CD4-positive, alpha-beta T cell treated with Interleukin-17A for 4 hours (primary cell): ENCODE measurements at regions not wholly inside any gene's neighbourhood (a gene's known extent, or its start where the extent isn't known, plus 50 kb on each side); places are given as distances from the start of the nearest gene placed in this dataset.
"Not testable (repeated sequence)": the region's sequence is repeated elsewhere in the genome, so short reads cannot be mapped to it uniquely, and the experiment has no call there.

Experiments
- DNase-seq: peaks from one replicate; pipeline ENCODE4 v3.0.0-alpha.2; 2020; ENCODE audit warnings: mixed read lengths

DNA sequence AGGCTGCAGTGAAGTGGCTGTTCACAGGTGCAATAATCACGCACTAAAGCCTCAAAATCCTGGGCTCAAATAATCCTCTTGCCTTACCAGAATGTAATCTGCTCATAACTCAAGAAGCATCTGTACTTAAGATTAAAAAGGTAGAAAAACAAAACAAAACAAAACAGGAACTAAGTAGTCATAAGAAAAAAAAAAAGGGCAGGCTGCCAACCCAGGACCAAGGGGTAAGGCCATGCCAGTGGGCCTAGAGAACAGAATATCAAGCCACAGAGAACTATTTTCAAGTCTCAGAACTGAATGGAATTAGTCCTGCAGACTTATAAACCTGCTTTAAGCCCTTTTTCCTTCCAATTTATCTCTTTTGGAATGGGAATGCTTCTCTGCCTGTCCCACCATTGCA lies 64.8 kb upstream of the TBC1D3K start:
- no peak for DNase-seq

GRCh38 chr17:37858391-37858790 lies 65.8 kb upstream of the TBC1D3K start:
- DNase-seq: not testable (repeated sequence)

- no peak for DNase-seq
Measured at GRCh38 chr17:37856245-37856644, 68.0 kb upstream of the TBC1D3K start.

DNA sequence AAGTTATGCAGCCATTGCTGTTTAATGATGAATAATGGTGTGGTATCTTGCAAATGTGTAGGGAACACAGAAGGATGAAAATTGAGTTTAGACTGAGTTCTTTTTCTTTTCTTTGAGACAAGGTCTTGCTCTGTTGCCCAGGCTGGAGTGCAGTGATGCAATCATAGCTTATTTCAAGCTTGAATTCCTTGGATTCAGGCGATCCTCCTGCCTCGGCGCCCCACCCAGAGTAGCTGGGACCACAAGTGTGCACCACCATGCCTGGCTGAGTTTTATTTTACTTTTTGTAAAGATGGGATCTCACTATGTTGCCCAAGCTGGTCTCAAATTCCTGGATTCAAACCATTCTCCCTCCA lies 74.6 kb upstream of the TBC1D3K start:
- no peak for DNase-seq

DNA sequence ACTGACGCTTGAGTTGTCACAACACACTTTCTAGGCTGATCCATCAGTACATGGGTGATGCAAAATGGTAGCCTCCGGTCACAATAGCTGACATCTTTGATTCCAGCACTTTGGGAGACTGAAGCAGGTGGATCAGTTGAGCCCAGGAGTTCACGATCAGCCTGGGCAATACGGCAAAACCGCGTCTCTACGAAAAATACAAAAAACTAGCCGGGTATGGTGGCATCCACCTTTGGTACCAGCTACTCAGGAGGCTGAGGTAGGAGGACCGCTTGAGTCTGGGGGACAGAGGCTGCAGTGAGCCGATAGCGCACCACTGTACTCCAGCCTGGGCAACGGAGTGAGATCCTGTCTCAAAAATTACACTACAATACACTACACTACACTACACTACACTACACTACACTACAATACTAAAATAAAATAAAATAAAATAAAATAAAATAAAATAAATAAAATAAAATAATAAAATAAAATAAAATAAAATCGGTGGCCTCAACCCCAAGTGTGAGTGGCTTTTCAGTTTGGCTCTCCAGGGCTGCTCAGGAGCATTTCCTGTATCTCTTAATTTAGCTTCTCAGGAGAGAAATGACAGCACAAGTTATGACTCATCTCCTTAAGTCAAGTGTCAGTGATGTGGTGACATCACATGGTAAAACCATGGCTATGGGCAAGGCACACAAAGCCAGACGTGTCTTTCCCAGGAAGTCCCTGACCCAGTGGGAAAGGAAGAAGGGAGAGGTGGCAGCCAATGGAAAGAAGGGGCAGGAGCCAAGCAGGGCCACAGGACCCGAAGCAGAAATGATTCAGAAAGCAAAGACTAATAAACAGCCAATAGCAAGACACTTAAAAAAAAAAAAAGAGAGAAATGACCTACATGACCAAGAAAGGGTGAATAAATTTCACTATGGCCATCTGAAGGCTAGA lies 75.3 kb upstream of the TBC1D3K start:
- no peak for DNase-seq

- no peak for DNase-seq
Measured at GRCh38 chr17:37847811-37848331, 76.3 kb upstream of the TBC1D3K start.

GRCh38 chr17:37847102-37847501 lies 77.1 kb upstream of the TBC1D3K start:
- no peak for DNase-seq

DNA sequence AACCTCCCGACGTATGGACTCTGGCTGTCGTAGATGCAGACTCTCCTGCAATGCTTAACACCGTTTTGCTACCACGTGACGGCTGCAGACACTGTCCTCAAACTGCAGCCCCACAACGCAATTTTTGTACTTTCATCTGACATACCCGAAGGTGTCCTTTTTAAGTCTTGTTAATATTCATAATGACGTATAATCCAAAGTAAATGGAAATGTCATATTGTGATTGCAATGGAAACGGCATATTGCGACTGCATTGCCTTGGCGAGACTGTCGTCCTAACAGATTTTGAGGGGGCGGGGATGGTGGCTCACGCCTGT lies 79.3 kb upstream of the TBC1D3K start:
- no peak for DNase-seq

- peak; percentile 56 for DNase-seq
Measured at GRCh38 chr17:37844158-37844976, 79.8 kb upstream of the TBC1D3K start.

DNA sequence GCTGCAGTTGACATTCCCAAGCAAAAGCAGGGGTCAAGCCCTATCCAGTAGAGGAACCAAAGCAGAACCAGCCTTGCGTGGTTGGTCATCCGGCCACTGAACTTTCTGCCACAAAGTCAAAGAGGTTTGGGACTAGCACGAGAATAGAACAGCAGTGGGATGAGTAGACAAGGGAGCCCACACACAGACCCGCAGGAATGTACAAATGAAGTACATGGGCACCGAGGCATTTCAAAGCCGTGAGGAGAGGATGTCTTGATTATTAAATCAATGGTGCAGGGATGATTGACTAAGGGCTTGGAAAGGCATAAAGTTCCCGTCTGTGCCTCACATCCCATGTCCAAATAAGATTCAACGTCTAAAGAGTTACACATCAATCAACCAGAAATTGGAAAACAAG lies 81.8 kb upstream of the TBC1D3K start:
- no peak for DNase-seq

DNA sequence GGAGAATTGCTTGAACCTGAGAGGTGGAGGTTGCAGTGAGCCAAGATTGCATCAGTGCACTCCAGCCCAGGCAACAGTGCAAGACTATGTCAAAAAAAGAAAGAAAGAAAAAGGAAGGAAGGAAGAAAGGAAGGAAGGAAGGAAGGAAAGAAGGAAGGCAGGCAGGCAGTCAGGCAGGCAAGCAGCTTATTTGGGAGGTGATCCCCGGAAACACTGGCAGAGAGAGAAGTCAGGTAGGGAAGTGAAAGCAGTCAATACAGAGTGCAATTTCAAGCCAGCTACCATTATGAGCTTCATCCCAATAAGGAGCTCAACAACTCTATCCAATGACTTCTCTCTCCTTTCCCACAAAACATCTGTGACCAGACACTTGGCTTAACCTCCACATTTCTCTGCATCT lies 83.0 kb upstream of the TBC1D3K start:
- DNase-seq: no peak

GRCh38 chr17:37840576-37840975 lies 83.6 kb upstream of the TBC1D3K start:
- no peak for DNase-seq

GRCh38 chr17:37839196-37839978 lies 84.8 kb upstream of the TBC1D3K start:
- no peak for DNase-seq

- no peak for DNase-seq
Measured at GRCh38 chr17:37838276-37838675, 85.9 kb upstream of the TBC1D3K start.

DNA sequence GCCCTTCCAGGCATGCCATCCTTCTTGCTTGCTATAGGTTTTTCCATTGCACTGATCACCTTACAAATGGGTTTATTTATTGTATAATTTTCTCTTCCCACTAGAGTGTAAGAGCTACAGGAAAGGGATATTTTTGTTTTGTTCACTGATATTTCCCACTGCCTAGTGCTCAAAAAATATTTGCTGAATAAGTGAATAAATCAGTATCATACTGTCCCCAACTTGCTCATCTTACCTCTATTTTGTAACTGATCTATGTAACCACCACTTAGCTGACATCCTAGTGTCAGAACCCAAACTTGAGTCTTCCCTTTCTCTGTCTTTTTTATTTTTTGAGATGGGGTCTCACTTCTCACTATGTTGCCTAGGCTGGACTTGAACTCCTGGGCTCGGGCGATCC lies 87.6 kb upstream of the TBC1D3K start:
- no peak for DNase-seq

DNA sequence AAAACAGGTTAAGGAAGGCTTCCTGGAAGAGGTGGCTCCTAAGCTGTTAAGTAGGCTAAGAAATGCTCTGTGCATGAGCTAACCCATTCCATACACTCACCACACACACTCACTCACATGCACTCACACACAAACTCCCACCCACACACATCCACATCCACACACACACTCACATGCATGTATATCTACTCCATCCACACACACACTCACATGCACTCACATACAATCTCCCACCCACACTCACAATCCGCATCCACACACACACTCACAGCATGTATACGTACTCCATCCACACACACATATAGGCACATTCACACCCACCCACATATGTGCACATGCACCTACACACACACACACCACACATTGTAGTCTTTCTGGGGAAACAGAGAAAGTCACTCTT lies 89.3 kb upstream of the HNF1B start:
- DNase-seq: no peak

GRCh38 chr17:37833237-37833859 lies 88.5 kb upstream of the HNF1B start:
- DNase-seq: no peak

GRCh38 chr17:37831986-37832385 lies 87.1 kb upstream of the HNF1B start:
- no peak for DNase-seq

- no peak for DNase-seq
Measured at GRCh38 chr17:37831492-37831891, 86.6 kb upstream of the HNF1B start.

DNA sequence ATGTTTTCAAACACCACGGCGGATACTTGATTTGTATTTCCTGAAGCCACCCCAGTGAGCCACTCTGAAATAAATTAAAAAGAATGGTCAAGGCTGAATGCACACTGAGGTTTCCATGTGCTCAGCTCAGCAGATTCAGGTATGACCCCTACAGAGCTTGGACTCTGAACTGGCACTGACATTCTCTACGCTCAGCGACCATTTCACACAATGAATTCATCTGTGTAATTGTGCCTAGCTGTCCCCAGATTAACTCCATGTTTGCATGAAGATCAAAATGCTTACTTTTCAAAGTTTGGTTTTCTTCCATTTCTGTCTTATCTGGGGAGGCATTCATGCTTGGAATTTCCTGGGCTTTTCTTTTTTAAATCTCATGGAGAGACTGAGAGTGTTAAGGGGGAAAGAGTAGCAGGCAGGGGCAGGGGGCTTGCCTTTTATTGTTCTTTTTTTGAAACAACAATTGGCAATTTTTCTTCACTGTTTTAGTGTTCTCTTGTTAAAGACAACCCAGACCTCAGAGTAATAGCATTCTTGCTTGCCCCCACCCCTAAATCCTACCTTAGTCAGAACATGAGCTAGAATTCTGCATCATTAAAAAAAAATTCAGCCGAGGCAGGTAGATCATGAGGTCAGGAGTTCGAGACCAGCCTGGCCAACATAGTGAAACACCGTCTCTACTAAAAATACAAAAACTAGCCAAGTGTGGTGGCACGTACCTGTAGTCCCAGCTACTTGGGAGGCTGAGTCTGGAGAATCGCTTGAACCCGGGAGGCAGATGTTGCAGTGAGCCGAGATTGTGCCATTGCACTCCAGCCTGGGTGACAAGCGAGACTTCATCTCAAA lies 85.5 kb upstream of the HNF1B start:
- no peak for DNase-seq

DNA sequence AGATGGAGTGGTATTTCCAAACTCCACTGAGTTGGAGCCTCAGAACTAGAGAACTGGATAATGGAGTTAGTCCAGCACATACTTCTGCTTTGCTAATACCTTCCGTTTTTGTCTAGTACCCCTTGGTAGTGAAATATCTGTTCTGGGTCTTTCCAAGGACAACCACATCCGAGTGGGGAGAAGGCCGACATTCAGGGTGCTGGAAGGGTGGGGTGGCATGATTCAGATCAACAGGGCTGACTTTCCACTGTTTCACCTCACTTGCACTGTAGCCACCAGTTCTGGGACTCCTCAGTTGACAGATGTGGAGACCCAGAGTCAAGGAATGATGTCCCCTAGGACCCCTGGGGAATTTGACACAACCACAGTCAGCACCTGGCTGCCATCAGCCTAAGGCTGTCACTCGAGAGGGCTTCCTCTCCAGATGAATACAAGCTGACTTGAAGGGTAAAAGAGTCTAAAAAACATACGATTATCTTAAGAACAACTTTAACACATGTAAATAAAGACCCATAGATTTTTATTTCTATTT lies 84.8 kb upstream of the HNF1B start:
- no peak for DNase-seq
